Pancreas (tissue), 10 donors: ENCODE measurements at regions not wholly inside any gene's neighbourhood (a gene's known extent, or its start where the extent isn't known, plus 50 kb on each side); places are given as distances from the start of the nearest gene placed in this dataset.

Experiments used
- ATAC-seq, 4 donors: fragments of 200-7000 bp; cut with Tn5 transposase; one replicate each; pipeline versions ENCODE4 v1.8.0 to v1.9.1; 2020; ENCODE audit warnings: mild to moderate bottlenecking in 4 of 4, moderate library complexity in 4 of 4
- DNase-seq, 6 donors: peaks; one replicate each; pipeline ENCODE4 v3.0.0-alpha.2; 2020
- FAIRE-seq: peaks from 2 replicates; lab custom pipeline; 2012; peaks lifted over from hg19 to GRCh38; lab: Jason Lieb, UNC
- H3K27ac ChIP-seq, 4 donors: fragments of 200-600 bp; sonication (generic); 1 replicate in 3 of 4; 2 replicates in 1 of 4; pipeline versions ENCODE4 v1.5.0 to v1.8.0; 2020
- H3K27me3 ChIP-seq, 4 donors: fragments of 200-600 bp; one replicate each; pipeline ENCODE4 v1.8.0; 2021
- H3K36me3 ChIP-seq, 3 donors: fragments of 200-600 bp; sonication (generic) in 1 of 3; one replicate each; pipeline versions ENCODE4 v1.5.0 to v1.8.0; 2020 to 2021
- H3K4me1 ChIP-seq, 3 donors: fragments of 200-600 bp; one replicate each; pipeline ENCODE4 v1.8.0; 2021
- H3K4me3 ChIP-seq, 4 donors: fragments of 200-600 bp; sonication (generic) in 2 of 4; one replicate each; pipeline versions ENCODE4 v1.5.0 to v1.8.0; 2020 to 2021
- H3K9me3 ChIP-seq, 4 donors: fragments of 200-600 bp; one replicate each; pipeline ENCODE4 v1.8.0; 2021
- WGBS, 2 donors: extraction: QIAGEN DNeasy Blood & Tissue Kit; methylation state at CpG; one replicate each; pipeline ENCODE4 v1.1.7; 2013; 5-methylcytosine and 5-hydroxymethylcytosine counted together
- intact Hi-C, 3 donors: fragments of 100-400 bp; cut with DNase I; formaldehyde crosslinking; loops; one replicate each; pipeline versions ENCODE4 v1.11.1 to v1.14.2; 2022
- TF ChIP-seq, protein P1 (sequence below), 4 donors: fragments of 200-600 bp; sonication (generic) in 3 of 4; IDR thresholded peaks; one replicate each; pipeline versions ENCODE4 v1.5.0 to v1.8.0; 2021; ENCODE audit warnings: antibody characterized with exemption in 4 of 4
- donor health status: healthy with polysubstance abuse.
- donor health status: DM: no; HTN: no; CAD: no; lungs with moderate emphysema.
- donor health status: DM: no; HTN: no; CAD: no.
- donor health status: control.
- donor health status: control.
- donor health status: Bipolar disorder and iron deficiency.
- donor health status: DM: yes; HTN: yes; CAD: no.
- donor health status: DM: no; HTN: no; CAD: no.
- donor health status: DM: no; HTN: no; CAD: no.
- donor health status: DM: yes; HTN: yes; CAD: no.

DNA sequence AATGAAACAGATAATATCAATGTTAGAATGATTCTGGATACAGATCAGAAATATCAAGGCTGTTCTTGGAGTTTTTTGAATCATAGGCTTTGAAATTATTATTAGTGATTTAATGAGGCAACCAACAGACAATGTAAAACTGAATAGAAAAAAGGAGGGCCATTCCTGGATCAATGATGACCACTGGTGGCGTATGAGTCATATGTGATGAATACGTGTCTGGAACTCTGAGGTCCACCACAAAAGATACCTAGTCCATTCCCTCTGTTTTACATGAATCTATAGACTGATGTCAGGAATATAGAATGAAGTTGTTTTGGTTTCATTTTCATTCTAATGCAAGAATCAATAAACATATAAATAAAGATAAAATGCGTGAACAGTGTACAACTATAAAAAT is 78.3 kb upstream of the RTL1 start:
- no peak for FAIRE-seq
- TF ChIP-seq, protein P1, sequence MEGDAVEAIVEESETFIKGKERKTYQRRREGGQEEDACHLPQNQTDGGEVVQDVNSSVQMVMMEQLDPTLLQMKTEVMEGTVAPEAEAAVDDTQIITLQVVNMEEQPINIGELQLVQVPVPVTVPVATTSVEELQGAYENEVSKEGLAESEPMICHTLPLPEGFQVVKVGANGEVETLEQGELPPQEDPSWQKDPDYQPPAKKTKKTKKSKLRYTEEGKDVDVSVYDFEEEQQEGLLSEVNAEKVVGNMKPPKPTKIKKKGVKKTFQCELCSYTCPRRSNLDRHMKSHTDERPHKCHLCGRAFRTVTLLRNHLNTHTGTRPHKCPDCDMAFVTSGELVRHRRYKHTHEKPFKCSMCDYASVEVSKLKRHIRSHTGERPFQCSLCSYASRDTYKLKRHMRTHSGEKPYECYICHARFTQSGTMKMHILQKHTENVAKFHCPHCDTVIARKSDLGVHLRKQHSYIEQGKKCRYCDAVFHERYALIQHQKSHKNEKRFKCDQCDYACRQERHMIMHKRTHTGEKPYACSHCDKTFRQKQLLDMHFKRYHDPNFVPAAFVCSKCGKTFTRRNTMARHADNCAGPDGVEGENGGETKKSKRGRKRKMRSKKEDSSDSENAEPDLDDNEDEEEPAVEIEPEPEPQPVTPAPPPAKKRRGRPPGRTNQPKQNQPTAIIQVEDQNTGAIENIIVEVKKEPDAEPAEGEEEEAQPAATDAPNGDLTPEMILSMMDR (IDR thresholded peaks at IDR 0.05), result no peak
- H3K36me3 ChIP-seq, result no peaks in the 10 kb centered on the region
- no peak overlapping the region for H3K27ac ChIP-seq
- 76 to 85% methylated on average over 3 of the region's 3 CpGs for WGBS, 2 donors
- ATAC-seq, result no peak
- no peak overlapping the region for H3K4me3 ChIP-seq
- DNase-seq, result no peak
- H3K27me3 ChIP-seq, result no peaks in the 10 kb centered on the region
- no peaks in the 10 kb centered on the region for H3K4me1 ChIP-seq
- no peaks in the 10 kb centered on the region for H3K9me3 ChIP-seq
- intact Hi-C loops, result no loop called here

DNA sequence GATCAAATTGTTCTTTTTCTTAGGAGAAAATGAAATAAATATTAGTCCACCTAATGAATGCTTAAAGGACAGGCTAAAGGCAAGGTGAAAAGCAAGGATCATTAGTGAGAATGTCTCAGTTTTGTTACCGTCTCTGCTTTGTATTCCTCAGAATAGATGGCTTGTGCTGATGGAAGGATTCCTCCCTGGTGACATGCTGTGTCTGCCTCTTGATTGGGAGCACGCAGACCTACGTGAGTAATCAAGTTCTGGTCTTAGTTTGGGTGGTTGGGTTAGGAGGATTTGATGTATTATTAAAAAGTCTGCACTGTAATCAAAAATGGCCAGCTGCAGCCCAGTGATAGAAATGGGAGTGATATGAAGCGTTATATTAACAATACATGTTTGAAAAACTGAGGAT is 78.8 kb upstream of the RTL1 start:
- 76 to 82% methylated on average over 4 of the region's 4 CpGs for WGBS, 2 donors
- DNase-seq (no peak), FAIRE-seq (no peak), ATAC-seq (no peak)
- no peaks in the 10 kb centered on the region for H3K27me3 ChIP-seq
- TF ChIP-seq, protein P1 (IDR thresholded peaks at IDR 0.05), result no peak
- H3K36me3 ChIP-seq, result no peaks in the 10 kb centered on the region
- no peaks in the 10 kb centered on the region for H3K9me3 ChIP-seq
- H3K4me3 ChIP-seq, result no peak overlapping the region
- intact Hi-C loops, result no loop called here
- no peaks in the 10 kb centered on the region for H3K4me1 ChIP-seq
- no peak overlapping the region for H3K27ac ChIP-seq

DNA sequence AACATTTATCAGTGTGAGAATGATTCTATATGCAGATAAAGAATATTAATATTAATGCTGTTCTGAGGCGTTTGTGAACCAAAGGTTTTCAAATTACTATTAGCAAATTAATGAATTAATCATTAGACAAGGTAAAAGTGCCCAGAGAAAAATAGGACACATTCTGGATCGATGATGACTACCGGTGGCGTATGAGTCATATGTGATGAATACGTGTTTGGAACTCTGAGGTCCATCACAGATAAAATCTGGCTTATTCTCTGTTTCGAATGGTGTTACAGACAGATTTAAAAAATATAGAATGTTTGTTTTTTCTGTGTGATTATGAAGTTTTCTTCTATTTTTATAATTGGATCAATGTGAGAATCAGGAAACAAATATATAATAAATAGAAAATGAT is 79.2 kb upstream of the RTL1 start:
- intact Hi-C loops, result no loop called here
- H3K36me3 ChIP-seq, result no peaks in the 10 kb centered on the region
- no peaks in the 10 kb centered on the region for H3K27me3 ChIP-seq
- 73 to 80% methylated on average over 6 of the region's 6 CpGs for WGBS, 2 donors
- no peaks in the 10 kb centered on the region for H3K4me1 ChIP-seq
- FAIRE-seq (no peak), ATAC-seq (no peak), DNase-seq (no peak)
- TF ChIP-seq, protein P1 (IDR thresholded peaks at IDR 0.05), result no peak
- H3K4me3 ChIP-seq, result no peak overlapping the region
- H3K9me3 ChIP-seq, result no peaks in the 10 kb centered on the region
- H3K27ac ChIP-seq, result no peak overlapping the region

DNA sequence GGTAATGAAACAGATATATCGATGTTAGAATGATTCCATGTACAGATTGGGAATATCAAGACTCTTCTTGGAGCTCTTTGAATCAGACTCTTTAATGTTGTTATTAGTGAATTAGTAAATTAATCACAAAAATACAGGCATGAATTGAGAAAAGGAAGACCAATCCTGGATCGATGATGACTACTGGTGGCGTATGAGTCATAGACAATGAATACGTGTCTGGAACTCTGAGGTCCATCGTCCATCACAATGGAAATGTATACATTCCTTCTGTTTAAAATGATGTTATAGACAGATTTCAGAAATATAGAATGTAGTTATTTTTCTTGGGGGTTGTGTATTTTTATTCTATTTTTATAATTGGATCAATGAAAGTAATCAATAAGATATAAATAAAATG is 80.2 kb upstream of the RTL1 start:
- Histone ChIP-seq H3K4me1 (no peaks in the 10 kb centered on the region), H3K4me3 (no peak overlapping the region), H3K27me3 (no peaks in the 10 kb centered on the region), H3K27ac (no peak overlapping the region), H3K36me3 (no peaks in the 10 kb centered on the region), H3K9me3 (no peaks in the 10 kb centered on the region)
- TF ChIP-seq, protein P1 (IDR thresholded peaks at IDR 0.05), result no peak
- no peak for FAIRE-seq
- no peak for ATAC-seq
- intact Hi-C loops, result no loop called here
- no peak for DNase-seq
- 91 to 92% methylated on average over 5 of the region's 5 CpGs for WGBS, 2 donors

DNA sequence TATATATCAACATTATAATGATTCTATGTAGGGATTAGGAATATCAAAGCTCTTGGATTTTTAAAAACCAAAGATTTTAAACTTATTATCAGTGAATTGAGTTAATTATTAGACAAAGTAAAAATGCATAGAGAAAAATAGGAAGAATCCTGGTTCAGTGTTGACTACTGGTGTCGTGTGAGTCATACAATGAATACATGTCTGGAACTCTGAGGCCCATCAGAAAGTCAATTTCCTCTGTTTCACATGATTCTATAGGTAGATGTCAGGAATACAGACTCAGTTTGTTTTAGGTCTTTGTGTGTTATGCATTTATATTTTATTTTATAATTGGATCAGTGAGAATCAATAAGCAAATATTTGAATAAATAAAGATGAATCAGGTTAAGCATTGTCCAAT is 84.5 kb upstream of the RTL1 start:
- DNase-seq (no peak), FAIRE-seq (no peak), ATAC-seq (peak in 1 of 4 donors; percentile 36)
- TF ChIP-seq, protein P1 (IDR thresholded peaks at IDR 0.05), result no peak
- intact Hi-C loops, result no loop called here
- Histone ChIP-seq H3K27me3 (no peaks in the 10 kb centered on the region), H3K36me3 (no peaks in the 10 kb centered on the region), H3K4me1 (no peaks in the 10 kb centered on the region), H3K9me3 (no peaks in the 10 kb centered on the region), H3K4me3 (no peak overlapping the region), H3K27ac (no peak overlapping the region)
- WGBS, 2 donors, result 72 to 81% methylated on average over 1 of the region's 1 CpG
